Activated CD4-positive, alpha-beta T cell treated with anti-CD3 and anti-CD28 coated beads, Interleukin-2, amount 50 U/mL, for 4 hours (primary cell): ENCODE measurements at regions not wholly inside any gene's neighbourhood (a gene's known extent, or its start where the extent isn't known, plus 50 kb on each side); places are given as distances from the start of the nearest gene placed in this dataset.

Experiments
- DNase-seq, 2 experiments: peaks; one replicate each; pipeline ENCODE4 v3.0.0-alpha.2; 2020

DNA sequence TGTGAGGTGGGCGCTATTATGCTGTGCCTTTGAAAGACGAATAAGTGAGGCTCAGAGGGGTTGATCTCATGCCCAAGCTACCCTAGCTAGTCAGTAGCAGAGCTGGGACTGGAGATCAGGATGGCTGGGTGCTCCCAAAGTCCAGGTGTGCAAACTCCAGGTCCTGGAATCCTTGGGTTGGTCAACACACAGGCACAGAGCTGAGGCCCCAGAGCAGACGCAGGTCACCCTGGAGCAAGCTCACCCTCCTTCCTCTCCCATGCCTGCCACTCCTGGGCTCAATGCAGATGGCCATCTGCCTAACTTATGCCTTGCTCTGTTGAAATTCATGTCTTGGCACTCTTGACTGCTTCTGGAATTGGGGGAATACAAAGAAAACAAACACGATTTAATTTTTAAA is 587.2 kb downstream of the PTPRU start:
- no peak for DNase-seq

DNA sequence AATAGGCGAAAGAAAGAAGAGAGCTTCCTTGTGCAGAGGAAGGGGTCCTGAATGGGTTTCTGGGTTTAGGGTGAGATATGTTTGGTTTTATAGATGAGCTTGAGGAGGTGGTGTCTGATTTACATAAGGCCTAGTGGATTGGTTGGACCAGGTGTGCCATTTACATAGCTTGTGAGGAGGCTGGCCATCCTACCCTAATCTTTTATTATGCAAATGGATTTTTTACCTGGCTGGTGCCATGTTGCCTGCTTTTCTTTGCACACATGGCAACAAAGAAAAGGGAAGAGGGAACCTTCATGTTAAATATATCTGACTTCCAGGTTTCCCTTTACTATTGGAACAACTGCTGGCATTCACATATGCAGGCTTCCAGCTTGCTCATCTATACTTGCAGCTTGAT is 585.3 kb downstream of the PTPRU start:
- DNase-seq: no peak

DNA sequence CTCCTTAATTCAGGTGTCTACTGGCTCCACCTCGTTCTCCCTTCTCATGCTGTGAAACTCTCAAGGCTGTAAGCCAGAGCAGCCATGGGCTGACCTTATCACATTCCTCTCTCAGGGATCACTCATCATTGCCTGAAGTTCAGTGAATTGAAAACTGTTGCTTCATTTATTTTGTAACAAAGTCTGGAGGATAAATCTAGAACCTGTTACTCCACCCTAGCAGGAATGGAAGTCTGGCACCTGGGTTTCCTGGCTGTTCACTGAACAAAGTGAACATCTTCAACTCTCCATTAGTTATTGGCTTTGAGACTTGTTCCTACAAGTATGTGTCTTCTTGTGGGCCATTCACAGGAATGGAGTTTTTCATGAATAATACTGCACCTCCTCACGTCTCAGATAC is 584.1 kb downstream of the PTPRU start:
- DNase-seq: no peak

DNA sequence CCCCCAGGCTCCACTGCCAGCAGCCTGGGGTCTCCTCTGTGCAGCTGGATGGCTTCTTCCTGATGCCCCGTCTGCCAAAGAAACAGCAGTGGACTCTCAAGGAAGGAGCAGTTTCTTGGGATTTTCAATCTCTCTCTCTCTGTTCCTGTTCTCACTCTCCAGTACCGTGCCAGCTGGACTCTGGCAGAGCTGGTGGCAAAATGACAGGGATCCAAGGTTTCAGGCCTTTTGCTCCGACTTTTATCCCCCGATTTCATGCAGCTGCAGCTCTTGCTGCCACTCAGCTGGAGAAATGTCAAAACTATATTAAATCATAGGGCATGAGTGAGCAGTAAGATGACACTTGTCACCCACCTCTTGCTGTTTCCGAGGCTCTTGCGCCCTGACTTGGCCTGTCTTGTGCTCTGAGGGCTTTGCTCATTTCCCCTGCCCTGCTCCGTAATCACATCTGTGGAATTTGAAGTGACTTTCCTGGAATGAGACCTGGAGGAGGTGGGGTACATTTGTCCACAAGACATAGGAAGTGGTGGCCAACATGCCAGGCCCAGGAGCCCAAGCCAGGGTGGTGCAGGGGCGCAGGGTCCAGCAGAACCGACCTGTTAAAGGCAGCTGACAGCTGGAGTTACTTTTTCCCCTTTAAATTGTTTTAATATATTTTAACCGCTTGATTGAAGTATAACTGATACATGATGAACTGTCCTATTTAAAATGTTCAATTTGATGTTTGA is 576.2 kb downstream of the PTPRU start:
- DNase-seq: no peak

DNA sequence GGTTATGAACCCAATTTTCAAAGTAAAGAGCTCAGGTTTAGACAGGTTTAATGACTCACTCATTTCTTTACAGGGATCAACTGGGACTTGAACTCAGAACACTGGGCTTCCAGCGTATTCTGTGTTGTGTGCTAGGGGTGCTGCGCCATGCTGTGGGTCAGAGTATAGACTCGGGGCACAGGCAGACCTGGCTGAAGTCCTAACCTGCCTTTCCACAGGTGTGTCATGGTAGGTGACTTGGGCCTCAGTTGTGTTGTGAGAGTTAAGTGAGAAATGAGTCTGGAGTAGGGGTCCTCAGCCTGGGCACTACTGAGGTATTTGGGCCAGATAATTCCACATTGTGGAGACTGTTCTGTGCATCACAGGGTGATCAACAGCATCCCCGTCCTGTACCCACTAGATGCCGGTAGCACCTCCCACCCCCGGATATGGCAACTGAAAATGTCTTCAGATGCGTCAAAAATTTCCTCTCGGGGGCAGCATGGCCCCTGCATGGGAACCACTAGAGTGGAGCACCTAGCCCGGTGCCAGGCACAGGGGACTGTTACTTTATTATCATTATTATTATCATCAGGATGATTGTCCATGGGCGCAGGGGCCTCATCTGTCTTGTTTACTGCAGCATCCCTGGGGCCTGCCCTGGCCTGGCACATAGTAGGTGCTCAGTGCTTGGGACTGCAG is 575.5 kb downstream of the PTPRU start:
- DNase-seq: no peak

DNA sequence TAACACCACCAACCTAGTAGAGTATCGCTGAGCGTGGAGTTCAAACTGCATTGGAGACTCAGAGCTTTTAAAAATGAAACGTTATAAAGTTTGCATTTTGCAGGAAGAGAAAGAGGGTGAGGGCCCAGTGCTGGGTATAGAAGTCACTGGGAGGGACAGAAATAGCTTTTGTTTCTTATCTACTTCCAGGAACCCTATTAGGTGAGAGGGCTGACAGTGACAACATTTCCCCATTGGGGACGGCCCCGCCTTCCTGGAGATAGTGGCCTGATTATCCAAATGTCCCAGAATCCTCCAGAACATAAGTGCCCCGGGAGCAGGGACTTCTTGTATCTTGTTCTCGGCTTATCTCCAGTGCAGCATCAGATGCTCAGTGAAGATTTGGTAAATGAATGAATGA is 574.9 kb downstream of the PTPRU start:
- no peak for DNase-seq

DNA sequence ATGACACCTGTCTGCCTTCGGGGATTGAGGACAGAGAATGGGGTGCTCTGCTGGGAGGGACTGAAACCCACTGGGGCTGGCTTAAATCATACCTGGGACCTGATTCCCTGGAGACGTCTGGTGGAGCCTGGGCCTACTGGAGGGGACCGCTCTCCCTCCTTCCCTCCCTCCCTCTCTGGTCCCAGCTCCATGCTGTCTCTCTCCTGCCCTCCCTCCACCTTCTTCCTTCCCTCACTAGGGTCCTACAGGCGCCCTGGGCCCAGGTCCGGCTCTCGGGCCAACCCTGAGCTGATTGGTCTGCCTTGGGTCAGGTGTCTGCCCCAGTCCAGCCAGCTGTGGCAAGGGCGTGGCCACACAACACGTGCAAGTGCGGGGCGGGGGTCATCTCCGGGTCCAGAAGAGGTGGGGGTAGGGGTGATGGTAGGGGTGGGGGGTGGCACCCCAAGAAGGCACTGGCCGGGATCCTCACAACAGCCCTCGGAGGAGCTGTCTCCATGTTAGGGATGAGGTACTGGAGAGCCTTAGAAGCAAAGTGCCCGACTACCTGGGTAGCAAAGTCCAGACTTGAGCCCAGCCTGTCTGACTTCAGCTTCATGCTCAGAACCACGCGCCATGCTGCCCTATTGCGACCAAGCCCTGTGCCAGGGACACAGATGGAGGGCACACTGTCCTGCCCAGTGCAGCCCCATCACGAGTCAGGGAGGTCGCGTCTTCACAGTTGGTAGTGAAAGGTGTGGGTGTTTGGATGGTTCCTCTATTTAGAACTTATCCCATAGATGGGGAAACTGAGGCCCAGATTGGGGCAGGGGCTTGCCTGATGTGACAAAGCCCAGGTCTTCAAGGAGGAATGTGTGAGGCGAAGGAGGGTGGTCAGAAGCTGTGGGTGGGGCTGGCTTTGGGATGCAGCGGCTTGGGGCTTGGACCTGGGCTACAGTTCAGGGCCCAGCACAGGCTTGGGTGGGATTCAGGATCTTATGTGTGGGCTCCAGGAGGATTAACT is 574.1 kb downstream of the PTPRU start:
- DNase-seq: no peak

DNA sequence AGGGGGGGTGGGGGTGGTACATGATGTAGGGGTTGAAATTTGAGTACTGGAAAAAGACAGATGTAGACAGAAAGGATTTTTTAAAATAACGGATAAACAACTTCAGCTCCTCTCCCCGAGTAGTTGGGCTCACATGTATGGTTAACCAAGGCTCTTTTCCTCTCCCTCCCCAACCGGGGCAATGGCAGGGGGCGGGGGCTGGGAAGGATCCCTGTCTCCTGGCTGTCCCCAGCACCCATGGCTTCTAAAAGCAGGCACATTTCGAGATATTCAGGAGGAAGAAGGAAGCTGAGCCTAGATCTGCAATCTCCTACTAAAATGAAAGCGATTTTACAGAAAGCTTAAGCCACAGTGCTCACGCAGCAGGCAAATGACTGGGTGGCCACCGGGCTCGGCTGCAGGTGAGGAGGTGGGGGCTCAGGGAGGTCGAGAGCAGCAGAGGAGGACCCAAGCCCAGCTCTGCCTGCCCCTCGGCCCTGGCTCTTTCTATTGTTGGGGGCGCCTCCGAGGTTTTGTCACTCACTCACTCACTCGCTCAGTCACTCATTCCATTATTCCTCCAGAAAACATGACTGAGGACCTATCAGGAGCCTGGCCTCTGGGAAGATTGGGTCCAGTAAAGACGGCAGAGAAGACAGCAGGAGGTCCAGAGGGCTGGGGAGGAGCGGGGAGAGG is 573.3 kb downstream of the PTPRU start:
- DNase-seq: no peak

DNA sequence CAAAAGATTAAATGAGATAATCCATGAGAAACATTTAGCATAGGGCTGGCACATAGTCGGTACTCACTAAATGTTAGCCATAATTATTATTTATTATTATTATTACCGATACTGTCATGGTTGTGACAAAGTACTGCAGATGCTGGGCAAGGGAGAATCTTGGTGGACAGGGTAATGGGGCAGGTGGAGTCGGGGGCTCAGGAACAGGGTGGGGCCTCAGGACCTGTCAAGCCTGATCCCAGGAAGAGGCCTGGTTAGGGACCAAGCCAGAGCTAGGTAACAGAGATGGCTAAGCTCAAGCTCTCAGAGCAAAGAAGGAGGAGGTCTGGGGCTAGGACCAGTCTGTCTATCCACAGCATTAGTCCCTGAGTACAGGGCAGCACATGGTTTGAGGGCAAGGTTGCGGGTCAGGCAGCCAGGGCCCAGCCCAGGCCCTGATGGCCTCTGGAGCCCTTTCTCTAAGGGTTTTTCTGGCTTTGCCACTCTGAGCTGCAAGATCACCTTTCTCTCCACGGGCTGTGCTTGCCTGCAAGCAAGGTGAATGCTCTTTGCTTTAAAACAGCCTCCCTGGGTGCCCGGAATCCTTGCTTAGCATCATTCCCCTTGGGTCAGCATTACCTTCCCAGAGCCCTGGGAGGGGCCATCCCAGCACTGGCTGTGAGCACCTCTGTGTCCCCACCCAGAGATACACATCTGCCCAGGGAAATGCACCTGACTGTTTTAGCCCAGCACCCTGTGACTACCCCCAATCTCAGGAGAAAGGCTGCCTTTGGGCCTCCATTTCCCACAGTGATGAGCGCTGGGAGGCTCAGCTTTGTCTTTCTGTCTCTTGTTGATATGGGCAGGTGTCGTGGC is 572.0 kb downstream of the PTPRU start:
- no peak for DNase-seq

DNA sequence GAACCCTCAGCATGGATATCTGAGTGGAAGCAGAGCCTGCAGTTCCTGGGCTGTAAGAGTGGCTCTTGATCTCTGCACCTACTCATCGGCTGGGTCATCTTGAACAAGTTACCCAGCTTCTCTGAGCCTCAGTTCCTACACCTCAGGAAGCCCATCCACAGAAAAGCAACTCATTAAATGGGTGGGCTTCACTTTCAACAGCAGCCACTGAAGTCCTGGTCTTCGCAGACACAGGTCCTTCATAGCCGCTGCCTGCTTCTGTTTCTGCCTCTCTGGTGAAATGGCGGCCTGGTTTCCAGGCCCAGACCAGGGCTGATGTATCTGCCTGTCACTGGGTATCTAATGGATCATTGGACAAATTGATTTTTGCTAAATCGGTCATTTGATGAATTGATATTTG is 571.4 kb downstream of the PTPRU start:
- no peak for DNase-seq

DNA sequence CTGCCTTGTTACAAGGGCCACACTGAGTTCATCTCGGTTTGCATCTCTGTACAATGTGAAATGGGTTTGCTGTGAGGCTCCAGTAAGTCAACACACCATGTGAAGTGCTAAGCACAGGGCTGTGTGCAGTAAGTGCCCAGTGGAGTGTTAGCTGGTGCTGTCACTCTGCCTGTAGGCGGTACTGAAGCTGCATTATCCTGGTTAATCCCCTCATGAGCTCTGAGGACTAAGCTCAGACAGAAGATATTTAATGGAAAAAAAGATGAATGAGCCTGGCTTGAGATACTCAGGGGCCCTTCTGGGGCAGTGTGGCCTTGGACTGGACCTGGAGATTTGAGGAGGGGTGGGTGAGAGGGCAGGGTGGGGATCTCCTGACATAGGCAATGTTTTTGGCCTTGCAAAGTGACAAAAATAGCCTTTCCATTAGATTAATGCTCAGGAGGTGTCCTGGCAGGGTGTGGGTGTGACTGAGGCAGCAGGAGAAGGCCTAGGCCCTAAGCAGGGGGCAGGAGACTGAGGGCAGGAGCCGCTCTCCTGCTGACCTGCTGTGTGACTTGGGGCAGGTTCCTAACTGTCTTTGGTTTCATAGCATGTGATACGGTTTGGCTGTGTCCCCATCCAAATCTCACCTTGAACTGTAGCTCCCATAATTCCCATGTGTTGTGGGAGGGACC is 570.5 kb downstream of the PTPRU start:
- DNase-seq: no peak

DNA sequence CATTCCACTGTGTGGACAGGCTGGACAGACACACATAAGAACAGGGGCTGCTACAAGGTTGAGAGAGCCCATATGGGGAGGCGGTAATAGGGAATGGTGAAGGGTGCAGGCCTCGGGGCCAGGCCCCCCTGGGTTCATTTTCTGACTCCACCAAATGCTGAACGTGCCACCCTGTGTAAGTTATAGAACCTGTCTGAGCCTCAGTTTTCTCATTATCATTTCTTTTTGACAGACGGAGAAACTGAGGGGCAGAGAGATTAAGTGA is 569.5 kb downstream of the PTPRU start:
- no peak for DNase-seq

DNA sequence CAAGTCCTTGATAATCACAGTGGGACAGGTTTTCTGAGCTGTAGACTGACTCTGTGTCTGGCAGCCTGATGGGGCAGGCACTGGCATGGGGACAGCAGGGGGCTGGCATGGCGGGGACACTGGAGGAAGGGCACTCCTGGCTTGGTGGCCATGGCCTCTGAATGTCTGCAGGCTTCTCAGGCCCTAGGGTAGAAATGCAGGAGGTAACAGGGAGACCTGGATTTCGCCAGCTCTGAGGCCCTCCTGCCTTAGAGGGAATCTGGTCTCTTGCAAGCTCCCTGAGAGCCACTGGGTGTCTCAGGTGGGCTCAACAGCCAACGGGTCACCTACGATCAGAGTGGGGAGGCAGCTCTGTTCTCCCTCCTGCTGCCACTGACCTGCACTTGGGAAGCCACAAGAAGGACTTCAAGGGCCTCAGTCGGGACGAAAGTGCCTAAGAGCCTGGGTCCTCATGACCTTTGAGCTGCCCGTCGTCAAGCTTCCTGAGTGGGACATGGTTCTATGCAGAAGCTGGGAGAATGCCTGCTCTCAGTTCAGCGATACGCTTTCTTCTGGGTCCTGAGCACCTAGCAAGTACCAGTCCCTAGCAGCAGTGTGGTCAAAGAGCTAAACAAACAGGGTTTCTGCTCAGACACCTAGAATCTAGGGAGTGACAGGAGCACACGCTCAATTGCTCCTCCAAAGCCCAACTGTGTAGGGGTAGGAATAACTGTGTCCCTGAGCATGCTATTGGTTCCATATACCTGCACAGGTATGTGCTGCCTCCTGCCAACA is 569.0 kb downstream of the PTPRU start:
- DNase-seq: no peak

DNA sequence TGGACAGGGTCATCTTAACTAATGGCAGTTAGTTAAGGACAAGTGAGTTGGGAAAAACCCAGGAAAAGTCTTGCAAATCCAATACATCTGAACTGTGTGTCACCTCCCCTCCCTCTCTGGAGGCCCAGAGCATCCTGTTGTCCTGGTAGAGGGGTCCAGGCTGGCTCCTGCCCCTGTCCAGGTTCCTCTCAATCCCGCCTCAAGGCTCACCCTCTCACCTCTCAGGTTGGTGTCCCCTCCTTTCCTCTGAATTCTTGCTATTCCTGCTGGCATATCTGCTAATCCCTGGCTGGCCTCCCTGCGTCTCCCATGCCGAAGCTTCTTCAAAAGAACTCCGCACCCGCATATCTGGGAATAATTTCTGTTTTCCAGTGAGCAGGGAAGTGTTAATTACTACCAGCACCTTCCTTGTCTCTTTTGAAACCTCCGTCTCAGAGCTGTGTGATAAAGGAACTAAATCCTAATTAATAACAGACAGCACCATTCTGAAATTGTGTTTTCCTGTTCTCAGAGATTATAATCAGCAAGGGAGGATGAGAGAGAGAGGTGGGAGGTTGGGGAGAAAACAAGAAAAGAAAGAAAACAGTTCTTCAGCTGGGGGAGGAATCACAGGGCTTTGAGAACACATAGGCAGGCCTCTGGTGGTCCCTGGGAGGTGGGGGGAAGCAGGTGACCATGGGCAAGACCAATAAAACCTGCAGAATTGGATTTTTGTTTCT is 568.0 kb downstream of the PTPRU start:
- DNase-seq: no peak

DNA sequence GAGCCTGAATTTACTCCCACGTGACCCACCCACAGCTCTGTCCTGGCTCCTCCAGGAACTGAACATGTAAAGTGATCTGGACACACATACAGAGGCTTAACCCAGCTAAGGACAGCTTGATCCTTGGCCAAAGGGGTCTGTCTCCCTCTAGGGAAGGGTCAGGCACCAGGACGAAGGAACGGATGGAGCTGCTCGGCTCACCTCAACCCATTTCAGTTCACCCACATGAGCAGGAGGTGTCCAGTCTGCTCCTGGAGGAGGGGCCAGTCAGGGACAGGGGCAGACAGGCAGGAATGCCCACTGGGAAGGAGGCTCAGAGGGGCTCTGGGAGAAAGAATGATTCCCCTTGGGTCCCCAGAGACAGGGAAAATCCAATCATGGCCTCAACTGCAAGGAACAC is 567.2 kb downstream of the PTPRU start:
- DNase-seq: no peak

DNA sequence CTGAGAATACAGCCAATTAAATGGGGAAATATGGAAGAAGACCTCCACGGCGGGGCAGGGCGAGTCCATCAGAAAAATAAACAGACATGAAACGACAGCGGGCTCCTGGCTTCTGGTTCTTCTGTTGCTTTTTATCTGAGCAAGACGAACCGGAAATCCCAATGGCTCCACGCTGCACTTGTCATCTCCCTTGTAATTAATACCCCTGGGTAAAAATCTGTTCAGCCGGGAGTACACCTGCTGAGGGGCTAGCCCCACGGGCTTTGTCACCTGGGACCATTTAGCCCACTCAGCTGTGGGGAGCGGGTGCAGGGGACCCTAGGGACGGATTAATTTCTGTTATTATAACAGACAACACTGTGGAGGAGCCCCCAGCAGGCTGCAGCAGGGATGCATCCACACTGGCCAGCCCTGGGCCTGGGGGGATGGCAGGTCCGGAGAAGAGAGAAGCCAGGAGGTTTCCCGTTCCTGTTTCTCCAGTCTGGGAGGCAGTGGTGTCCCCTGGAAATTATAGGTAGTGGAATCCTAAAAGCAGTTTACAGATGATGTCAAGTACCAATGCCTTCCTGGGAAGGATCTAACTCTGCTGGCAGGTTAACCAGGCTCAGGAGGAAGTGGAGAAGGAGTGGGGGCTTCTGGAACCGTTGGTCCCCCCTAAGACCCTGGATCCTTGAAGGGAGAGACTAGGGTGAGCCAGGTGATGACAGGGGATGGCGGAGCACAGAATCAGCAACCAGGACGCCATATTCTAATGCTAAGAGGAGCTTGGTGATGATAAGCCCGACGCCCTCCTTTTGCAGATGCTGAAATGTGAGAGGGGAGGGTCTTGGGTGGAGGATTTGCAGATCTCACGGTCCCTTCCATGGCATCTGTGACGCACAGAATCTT is 566.1 kb downstream of the PTPRU start:
- no peak for DNase-seq

DNA sequence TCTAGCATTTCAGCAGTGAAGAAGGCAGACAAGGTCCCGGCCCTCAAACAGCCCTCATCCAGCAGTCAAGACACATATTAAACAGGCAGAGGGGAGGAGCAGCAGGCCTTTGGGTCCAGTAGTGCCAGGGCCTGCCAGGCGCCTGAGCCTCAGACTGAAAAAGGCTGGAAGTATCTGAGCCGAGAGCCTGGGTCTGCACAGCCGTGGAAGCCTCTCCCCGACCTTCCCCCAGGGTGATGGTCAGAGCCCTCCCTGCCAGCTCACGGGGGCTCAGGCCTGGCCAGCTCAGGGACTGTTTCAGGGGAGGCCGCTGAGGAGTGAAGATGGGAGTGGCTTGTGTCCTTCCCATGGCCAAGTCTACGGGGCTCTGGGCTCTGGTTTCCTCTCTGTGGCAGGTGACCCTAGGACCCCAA is 565.2 kb downstream of the PTPRU start:
- DNase-seq: no peak

DNA sequence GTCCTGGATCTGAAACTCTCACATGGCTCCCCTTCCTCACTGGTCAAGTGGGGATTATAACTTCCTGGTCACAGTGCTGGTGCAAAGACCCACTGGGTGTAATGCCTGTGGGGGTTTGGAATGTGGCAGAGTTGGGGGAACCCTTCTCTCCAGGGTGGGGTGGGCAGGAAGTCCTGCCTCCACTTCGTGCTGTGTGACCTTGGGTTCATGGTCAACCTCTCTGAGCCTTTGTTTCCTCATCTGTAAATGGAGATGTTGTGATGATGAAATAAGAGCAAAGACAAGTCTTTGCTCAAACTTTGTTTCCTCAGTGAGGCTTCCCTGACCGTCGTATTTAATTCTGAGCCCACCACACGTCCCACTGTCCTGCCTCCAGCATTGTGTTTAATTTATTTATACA is 564.7 kb downstream of the PTPRU start:
- no peak for DNase-seq

DNA sequence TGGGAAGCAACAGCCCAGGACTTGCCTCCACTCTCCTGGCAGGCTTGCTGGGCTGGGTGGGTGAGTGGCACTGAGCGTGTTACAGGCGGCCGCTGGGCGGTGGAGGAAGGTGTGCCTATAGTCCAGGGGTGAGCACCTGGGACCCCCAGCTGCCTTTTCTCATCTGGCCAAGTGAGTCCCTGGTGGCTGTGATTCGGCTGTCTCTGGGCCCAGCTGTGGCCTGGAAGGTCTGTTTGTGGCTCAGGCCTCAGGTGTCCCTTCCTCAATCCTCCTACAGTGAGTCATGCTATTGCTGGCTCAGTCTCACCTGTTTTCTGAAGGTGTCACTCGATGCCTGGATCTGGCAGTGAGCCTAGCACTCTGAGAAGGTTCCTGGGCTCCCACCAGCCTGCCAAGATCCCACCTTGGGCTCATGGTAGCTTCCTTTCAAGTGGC is 564.2 kb downstream of the PTPRU start:
- no peak for DNase-seq
